ENCODE measurements at regions not wholly inside any gene's neighbourhood (a gene's known extent, or its start where the extent isn't known, plus 50 kb on each side); places are given as distances from the start of the nearest gene placed in this dataset.

- TF ChIP-seq POLR2A (IDR thresholded peaks at IDR 0.05; ENCODE audit: low read depth, low read length), result no peak
- TF ChIP-seq CTCF (IDR thresholded peaks at IDR 0.05; ENCODE audit: extremely low read depth in 1 of 2, insufficient read depth in 1 of 2, low read depth in 1 of 2, low read length in 2 of 2), result no peak
- no peak for TF ChIP-seq MAX (IDR thresholded peaks at IDR 0.05; ENCODE audit: insufficient read depth, insufficient read length)
- no peak for TF ChIP-seq POLR2AphosphoS5 (IDR thresholded peaks at IDR 0.05; ENCODE audit: insufficient read depth, low read depth, low read length)
- TF ChIP-seq FOS (IDR thresholded peaks at IDR 0.05; ENCODE audit: borderline replicate concordance, insufficient read depth, low read length), result no peak
- no peak for TF ChIP-seq JUN (IDR thresholded peaks at IDR 0.05; ENCODE audit: borderline replicate concordance, insufficient read depth, insufficient read length, low read depth)
- TF ChIP-seq MYC (IDR thresholded peaks at IDR 0.05; ENCODE audit: low read depth, low read length), result no peak
- TF ChIP-seq EZH2 (IDR thresholded peaks at IDR 0.05; ENCODE audit: borderline replicate concordance, low read depth, low read length, severe bottlenecking), result no peak
These were observed 315.0 kb upstream of the SPRY2 start for GRCh38 chr13:80655778-80656511.

All from endothelial cell of umbilical vein (primary cell).